PFSK-1 (cell line): ENCODE measurements at regions not wholly inside any gene's neighbourhood (a gene's known extent, or its start where the extent isn't known, plus 50 kb on each side); places are given as distances from the start of the nearest gene placed in this dataset.

Source experiments
- FOXP2 ChIP-seq: optimal IDR thresholded peaks from 2 replicates; pipeline ENCODE3; 2011; ENCODE audit warnings: borderline replicate concordance, control low read depth, inconsistent platforms; ENCODE audit not compliant: insufficient read depth; ENCODE audit errors: extremely low read length, extremely low read depth
- POLR2AphosphoS5 ChIP-seq: IDR thresholded peaks from 2 replicates; pipeline ENCODE4 v1.6.1; 2012; ENCODE audit warnings: low read depth, mild to moderate bottlenecking, control low read depth, low read length, moderate library complexity
- SIN3A ChIP-seq: IDR thresholded peaks from 2 replicates; pipeline ENCODE4 v1.6.1; 2012; ENCODE audit warnings: mild to moderate bottlenecking, low read length, moderate library complexity, borderline replicate concordance; ENCODE audit not compliant: insufficient read depth
- TAF1 ChIP-seq: IDR thresholded peaks from 2 replicates; pipeline ENCODE4 v1.6.1; 2012; ENCODE audit warnings: low read length, control low read depth, borderline replicate concordance; ENCODE audit not compliant: insufficient read depth
- TF ChIP-seq, protein P1 (sequence below), 2 experiments: IDR thresholded peaks; 2 replicates each; pipeline versions ENCODE4 v1.6.1 to v1.8.0; 2011 to 2012; ENCODE audit warnings: low read depth in 2 of 2, low read length in 2 of 2, control low read depth in 1 of 2, inconsistent platforms in 1 of 2, mild to moderate bottlenecking in 1 of 2, moderate library complexity in 1 of 2; ENCODE audit not compliant: insufficient read depth in 1 of 2

DNA sequence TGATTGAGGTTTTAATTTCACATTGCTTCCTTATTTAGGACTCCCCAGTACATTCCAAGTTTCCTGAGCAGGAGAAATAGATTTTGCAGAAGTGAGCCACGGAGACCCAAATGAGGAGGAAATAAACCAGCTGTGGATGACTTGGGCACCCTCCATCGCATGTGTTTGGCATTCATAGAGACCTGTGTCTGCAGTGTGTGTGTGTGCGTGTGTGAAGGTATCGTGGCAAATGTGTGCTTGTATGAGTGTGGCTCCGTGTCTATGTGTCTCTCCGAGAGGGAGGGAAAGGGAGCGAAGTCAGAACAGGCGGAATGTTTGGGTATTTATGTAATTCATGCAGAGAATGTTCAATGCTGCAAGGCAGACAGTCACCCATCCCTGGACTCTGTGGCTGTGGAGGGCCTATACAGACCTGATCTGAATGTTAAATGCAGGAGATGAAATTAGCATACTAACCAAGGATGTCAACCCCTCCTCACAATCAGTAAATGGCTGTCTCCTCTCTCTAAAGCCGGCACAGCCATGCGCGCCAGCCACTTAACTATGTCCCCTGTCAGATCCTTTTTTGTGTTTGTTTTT, 186.0 kb upstream of the ZFHX3 start:
- TF ChIP-seq, protein P1, sequence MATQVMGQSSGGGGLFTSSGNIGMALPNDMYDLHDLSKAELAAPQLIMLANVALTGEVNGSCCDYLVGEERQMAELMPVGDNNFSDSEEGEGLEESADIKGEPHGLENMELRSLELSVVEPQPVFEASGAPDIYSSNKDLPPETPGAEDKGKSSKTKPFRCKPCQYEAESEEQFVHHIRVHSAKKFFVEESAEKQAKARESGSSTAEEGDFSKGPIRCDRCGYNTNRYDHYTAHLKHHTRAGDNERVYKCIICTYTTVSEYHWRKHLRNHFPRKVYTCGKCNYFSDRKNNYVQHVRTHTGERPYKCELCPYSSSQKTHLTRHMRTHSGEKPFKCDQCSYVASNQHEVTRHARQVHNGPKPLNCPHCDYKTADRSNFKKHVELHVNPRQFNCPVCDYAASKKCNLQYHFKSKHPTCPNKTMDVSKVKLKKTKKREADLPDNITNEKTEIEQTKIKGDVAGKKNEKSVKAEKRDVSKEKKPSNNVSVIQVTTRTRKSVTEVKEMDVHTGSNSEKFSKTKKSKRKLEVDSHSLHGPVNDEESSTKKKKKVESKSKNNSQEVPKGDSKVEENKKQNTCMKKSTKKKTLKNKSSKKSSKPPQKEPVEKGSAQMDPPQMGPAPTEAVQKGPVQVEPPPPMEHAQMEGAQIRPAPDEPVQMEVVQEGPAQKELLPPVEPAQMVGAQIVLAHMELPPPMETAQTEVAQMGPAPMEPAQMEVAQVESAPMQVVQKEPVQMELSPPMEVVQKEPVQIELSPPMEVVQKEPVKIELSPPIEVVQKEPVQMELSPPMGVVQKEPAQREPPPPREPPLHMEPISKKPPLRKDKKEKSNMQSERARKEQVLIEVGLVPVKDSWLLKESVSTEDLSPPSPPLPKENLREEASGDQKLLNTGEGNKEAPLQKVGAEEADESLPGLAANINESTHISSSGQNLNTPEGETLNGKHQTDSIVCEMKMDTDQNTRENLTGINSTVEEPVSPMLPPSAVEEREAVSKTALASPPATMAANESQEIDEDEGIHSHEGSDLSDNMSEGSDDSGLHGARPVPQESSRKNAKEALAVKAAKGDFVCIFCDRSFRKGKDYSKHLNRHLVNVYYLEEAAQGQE (IDR thresholded peaks at IDR 0.05; ENCODE audit: insufficient read depth in 1 of 2, low read depth in 2 of 2, low read length in 2 of 2), result no peak
- no peak for TF ChIP-seq FOXP2
- TF ChIP-seq SIN3A, result no peak
- TF ChIP-seq POLR2AphosphoS5, result no peak
- no peak for TF ChIP-seq TAF1

DNA sequence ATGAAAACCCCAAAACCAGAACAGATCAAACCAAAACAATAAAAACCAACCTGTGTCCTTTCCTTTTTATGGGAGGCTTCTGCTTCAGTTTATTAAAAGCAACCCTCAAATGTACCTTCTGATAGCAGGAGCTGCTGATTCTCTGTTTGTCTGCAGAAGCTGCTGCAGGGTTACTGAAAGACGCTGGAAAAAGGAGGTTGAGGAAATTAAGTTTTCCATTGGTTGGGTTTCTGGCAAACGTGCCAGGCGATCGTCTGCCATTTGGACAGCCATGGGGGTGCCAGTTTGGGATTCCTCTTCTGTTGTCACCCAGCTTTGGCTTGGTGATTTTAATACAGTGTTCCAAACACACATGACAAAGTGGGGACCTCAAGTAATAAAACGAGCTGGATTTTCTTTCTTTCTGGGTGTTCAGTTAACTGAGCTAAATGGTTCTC, 185.4 kb upstream of the ZFHX3 start:
- no peak for TF ChIP-seq TAF1

DNA sequence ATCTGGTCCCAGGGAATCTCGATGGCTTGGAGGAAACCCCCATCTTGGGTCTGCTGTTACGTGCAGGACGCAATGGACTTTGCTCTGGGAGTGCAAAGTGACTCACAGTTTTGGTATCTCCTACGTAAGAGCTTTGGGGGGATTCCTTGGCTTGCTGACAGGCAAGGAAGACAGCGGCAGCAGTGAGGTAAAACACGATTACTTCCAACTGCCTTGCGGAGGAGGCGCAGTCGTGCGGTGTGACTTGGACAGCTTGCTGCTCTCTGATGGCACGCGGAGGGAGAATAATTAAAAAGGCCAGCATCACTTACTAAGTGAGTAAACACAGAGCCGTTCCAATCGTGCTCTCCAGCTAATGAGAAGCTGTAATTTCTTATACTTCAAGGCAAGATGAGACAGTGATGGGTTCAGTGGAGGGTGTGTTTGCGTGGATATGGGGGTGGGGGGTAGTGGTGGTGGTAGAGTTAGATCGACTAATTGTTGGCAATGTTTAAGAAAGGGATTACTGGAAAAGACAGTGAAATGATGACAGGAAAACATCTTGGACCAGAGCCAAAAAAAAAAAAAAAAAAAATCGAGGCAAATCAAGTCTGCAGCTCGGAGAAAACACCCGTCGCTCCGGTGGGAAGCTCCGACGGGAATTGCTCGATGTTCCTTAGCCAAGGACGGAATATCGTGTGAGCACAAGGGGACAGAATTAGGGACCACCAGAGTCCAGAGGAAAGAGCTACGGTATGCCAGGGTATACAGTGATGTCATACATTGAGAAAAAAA, 184.8 kb upstream of the ZFHX3 start:
- TF ChIP-seq POLR2AphosphoS5 (no peak), TAF1 (no peak), FOXP2 (peak; percentile 61), SIN3A (peak; percentile 76; the same call in 1 of the 2 replicates)
- TF ChIP-seq, protein P1 (IDR thresholded peaks at IDR 0.05; ENCODE audit: insufficient read depth in 1 of 2, low read depth in 2 of 2, low read length in 2 of 2), result 0 out of 4 replicates have a peak, but pooled peaks of 1 of the 2 experiments have one; percentile 27

DNA sequence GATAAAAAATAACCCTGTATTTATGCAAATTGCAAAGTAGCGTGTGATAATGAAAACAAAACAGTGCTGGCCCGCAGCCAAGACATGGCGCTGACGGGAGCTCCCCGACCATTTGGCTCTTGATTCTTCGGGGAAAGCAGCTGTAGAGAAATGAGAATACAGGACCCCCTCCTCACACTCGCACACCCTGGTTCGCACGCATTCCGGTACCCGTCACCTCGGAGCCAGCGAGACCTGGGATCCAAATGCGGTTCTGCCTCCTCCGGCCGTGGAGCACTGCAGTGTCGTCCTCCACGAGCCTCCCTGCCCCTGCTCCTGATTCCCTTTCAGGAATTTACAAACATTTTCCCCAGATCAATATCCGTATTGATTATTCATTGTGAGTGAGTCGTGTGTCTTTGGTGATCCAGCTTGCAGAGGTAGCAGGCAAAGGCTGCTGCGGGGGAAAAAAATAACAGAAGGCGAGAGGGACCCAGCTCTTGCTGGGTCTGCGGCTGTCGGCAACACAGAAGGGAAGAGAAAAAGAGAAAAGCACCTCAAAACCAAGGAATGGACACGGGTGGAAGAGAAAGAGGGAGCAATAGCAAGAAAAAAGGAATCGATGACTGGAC, 184.1 kb upstream of the ZFHX3 start:
- TF ChIP-seq TAF1, result no peak
- TF ChIP-seq POLR2AphosphoS5, result no peak
- no peak for TF ChIP-seq FOXP2
- TF ChIP-seq SIN3A, result no peak
- TF ChIP-seq, protein P1 (IDR thresholded peaks at IDR 0.05; ENCODE audit: insufficient read depth in 1 of 2, low read depth in 2 of 2, low read length in 2 of 2), result no peak

DNA sequence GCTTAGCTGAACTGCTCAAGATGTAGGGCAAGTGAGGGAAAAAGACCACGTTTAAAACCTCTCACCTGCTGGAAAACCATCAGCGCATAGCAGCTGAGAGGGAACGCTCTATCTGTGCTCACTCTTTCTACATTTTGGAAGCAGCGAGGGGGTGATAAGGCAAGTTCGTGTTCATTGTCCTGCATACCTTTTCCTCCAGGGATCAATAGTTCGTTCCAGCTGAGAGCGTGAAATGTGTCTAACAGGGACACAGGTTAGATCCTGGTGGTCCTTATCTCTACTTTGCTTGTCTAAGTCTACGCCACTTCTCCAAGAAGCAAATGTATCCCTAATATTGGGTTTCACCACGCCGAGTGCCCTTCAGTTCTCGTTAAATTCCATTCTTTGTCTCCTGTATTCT, 183.5 kb upstream of the ZFHX3 start:
- TF ChIP-seq, protein P1 (IDR thresholded peaks at IDR 0.05; ENCODE audit: insufficient read depth in 1 of 2, low read depth in 2 of 2, low read length in 2 of 2), result no peak
- TF ChIP-seq TAF1 (no peak), POLR2AphosphoS5 (no peak), SIN3A (no peak), FOXP2 (no peak)
